Endometrial microvascular endothelial cells (primary cell): ENCODE measurements at regions not wholly inside any gene's neighbourhood (a gene's known extent, or its start where the extent isn't known, plus 50 kb on each side); places are given as distances from the start of the nearest gene placed in this dataset.

Source experiments
- in situ Hi-C: cut with HindIII; loops from 2 replicates; pipeline ENCODE4 v1.10.0; 2017; ENCODE audit warnings: low sequenced_read_pairs, low pct_unique_long_range_greater_than_20kb; ENCODE audit errors: inconsistent ontology term

DNA sequence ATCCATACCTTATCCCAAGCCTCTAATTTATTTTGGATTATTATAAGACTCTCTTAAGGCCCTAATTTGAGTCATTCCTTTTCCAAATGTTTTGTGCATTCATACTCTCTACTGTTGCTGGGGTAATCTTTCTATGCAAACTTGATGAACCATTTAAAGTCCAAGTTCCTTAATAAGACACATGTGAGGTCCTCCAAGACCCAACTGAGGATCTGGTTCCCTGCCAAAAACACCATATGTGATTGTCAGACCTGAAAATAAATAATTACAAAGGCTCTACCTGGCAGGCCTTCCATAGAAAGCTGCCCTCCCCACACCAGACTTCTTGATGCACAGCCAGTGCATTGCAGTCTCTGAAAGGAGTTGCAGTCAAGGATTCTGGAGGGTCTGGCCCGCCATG, 257.9 kb upstream of the AKR1E2 start:
- in situ Hi-C loops = no loop called here

DNA sequence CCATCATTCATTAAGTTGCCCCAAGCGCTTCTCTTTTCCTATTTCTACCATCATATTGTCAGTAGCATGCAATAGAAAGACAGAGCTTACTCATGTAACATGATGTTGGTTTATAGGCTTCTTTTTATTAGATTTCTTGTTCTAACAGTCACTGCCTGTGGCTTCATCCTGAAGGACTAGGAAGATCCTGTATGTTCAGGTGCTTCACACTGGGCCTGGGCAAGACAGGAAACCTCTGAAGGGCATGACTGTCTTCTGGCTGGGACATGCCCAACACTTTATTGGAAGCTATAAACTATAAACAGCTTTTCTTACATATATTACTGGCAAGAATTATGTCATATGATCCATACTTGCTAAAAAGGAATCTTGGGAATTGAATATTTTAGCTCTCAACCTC, 258.4 kb upstream of the AKR1E2 start:
- in situ Hi-C loops = no loop called here

DNA sequence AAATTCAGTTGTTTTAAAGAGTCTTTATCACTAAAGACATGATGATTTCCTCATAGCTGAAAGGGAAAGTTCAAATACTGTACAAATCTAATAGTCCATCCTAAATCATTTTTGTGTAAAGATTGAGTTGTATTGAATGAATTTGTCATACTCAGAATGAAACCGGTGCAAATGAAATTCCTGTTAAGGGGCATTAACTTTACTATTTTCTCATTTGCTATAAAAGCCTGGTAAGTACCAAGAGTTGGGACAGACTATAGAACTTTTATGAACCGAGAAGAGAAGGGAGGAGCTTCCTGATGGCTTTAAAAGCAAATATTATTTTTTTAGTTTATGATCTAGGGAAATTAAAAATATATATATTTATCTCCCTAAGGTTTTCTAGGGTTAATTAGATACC, 260.0 kb upstream of the AKR1E2 start:
- in situ Hi-C loops = no loop called here

DNA sequence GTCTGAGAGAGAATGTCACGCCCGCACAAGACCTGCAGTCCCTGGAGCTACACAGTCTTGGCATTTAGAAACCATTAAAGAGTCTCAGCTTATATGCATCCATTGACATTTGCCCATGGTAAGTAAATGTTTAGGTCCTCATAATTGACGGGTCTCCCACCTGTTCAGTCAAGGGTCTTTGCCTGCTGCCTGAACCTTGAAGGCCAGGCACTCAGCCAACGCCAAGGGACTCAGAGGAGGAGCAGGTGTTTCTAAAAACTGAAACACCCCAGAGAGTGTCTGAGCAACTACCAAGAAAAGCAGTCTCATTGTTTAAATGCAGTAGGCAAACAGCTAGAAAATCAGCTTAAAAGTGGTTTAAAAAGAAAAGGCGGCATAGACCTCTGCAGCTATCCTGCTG, 264.7 kb upstream of the AKR1E2 start:
- in situ Hi-C loops = no loop called here

DNA sequence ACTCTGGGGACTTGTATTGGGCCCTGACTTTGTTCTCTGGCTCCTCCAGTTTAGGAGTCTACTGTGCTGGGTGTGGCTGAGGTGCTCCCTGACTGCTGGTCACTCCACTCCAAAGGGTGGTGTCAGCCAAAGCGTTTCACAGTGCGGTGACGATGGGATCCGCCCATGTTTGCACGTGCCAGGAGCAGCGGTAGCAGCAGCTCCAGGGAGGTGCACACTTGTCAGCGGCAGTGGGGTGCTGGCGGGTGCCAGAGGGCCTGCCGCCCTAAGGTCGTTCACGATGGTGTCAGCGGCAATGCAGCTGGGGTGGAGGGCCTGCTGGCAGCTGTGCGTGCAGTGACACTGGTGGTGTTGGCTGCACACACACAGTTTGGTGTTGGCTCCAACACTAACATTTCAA, 268.5 kb upstream of the AKR1E2 start:
- in situ Hi-C loops = no loop called here

DNA sequence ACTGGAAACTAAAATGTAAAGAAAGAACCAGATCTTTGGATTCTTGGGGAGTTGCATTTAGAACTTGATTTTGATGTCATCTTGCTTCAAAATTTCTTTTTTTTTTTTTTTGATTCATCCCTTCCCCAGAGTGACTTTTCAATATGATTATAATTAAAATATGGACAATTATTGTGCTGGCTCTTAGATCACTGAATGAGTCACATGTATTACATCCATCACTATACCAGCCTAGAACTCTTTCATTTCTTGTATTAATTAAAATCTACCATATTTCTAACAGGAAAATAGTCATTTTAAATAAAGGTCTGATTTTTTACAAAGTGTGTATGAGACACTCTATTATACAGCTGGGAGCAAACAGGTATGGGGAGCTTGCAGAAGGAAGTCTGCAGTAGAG, 269.5 kb upstream of the AKR1E2 start:
- in situ Hi-C loops = no loop called here

DNA sequence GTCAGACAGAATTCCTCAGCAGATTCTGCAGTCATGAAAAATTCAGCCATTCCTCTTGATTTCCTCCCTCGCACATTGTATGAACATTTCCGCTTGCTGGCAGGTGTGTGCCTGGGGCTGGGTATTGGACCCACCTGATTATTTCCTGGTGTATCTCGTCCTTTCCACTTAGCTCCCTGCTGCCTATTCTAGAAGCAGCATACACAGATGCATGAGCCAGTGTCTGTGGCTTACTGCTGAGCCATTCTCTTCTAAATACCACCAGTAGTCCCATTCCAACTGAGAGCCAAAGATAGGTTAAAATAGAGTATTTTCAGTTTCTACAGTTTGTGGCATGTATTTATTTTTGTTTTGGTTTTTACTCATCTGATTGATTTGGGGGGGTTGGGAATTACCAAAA, 270.1 kb upstream of the AKR1E2 start:
- in situ Hi-C loops = no loop called here

DNA sequence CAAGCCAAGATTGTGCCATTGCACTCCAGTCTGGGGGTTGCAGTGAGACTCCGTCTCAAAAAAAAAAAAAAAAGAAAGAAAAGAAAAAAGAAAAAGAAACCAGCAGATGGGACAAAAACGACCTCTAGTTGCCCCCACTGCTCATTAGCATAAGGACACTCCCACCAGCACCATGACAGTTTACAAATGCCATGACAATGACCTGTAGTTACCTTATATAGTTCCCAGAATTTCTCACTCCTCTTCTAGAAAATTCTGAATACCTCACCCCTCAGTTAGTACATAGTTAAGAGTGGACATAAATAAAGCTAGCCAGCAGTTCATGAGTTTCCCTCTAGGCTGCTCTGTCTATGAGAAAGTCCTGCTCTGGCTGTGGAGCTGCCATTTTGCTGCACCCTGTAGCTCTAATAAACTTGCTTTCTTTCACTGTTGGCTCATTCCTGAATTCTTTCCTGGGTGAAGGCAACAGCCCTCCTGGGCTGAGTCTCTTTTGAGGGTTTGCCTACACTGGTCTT, 276.8 kb upstream of the AKR1E2 start:
- in situ Hi-C loops = no loop called here

DNA sequence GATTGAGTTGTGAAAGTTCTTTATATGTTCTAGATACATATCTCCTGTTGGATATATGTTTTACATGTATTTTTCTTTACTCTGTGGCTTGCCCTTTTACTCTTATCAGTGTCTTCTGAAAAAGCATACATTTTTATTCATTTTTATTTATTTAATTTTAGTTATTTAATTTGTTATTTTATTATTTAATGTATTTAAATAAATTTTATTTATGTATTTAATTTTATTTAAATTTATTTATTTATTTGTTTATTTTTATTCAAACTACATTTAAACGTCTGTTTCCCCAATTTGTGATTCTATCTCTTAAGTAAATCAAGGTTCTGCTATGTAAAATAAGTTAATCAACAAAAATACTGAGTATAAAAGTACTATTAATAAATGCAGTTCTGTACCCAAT, 279.1 kb upstream of the AKR1E2 start:
- in situ Hi-C loops = no loop called here

DNA sequence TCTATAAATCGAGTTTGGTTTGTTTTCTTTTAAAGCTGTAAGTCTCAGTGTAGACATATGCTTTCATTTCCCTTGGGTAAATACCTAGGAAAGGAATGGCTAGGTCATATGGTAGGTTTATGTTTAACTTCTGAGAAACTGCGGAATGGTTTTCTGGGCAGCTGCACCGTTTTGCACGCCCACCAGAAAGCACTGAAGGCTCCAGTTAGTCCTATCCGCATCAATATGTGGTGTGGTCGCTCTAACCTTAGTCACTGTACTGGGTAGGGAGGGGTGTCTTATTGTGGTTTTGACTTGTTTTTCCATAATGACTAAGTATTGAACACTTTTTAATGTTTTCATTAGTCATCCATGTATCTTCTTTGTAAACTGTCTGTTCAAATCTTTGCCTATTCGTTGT, 279.5 kb upstream of the AKR1E2 start:
- in situ Hi-C loops = no loop called here

DNA sequence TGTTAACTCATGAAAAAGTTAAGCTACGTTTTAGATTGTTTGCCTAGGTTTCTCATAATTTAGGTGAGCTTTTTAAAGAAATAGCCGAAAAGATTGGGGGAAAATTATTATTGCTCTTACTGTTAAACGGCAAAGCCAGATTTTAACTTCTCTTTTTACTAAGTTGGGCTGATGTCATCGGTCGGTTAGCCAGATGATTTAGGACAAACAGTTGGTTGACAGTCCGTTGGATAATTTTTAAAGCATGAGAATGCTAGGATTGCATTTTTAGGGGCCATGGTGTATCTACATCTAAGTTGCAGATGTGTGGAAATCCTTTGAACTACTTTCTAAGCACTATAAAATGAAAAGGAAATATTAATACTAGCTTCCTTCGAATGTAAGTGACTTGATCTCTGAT, 280.9 kb upstream of the AKR1E2 start:
- in situ Hi-C loops = no loop called here

DNA sequence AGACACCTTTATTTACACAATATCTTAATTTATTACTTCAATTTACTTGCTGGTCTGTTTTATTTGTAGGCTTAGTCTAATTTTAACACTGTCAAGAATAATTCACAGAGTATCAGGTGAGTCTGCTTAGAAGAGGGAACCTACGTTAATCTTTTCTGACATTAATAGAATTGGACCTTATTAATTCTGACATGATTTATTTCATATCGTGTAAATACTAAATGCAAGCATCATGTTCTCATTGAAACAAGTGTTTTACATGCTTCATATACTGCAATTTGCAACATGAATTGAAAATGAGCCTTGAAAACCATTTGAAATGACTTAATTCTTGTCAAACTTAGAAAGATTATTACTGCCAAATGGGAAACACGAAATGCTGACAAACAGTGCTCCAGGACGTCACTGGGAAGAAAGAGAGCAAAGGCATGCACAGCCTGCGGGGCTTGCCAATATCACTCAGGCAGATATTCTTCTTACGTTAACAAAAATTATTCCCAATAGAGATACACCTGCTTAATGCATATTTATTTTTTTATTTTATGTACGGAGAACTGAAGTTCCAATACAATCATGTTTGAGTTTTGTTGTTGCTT, 282.0 kb upstream of the AKR1E2 start:
- in situ Hi-C loops = no loop called here

DNA sequence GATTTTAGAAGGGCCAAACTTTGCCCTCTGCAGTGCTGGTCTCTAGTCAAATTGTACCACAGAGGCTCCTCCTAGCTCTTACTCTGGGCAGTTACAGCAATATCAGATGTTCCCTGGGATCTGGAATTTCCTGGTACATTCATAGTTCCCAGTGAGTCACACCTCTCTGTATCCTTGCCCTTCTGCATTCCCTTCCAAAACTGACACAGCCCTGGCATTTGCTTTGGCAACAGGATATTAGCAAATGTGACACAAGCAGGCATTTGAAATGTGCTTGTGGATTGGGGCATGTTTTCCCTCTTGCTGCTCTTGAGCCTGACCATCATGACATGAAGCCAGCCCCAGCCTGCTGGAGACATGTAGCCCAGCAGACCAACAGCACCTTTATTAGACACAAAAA, 284.7 kb upstream of the AKR1E2 start:
- in situ Hi-C loops = no loop called here

DNA sequence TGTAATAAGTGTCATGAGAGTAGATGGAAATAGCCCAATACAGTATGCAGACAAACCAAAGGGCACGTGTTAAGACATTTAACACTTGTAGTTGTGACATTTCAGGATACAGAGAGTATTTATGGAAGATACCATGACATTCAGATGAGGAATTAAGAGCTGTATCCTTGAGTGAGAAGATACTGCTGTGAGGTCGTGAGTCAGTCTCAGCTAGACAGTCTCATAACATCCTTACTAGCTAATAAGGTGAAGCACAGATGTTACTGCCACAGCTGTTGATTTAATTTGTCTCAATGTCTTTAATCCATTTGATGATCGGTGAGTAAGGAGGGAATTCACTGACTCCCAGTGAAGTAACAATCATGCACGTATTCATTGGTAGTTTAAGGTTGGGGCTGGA, 288.0 kb upstream of the AKR1E2 start:
- in situ Hi-C loops = no loop called here

DNA sequence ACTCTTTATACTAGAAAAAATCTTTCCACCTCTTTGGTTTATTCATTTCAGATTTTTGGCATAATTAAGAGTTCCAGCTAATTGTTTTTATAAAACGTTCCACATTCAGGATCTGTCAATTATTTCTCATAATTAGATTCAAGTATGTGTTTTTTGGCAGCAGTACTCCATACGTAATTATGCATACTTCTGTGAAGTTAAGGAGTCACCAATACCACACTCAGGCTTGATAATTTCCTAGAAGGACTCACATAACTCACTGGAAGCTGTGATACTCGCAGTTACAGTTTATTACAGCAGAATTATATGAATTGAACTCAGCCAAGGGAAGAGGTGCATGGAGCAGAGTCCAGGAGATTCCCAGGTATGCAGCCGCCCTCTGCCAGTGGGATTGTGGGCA, 290.5 kb upstream of the AKR1E2 start:
- in situ Hi-C loops = no loop called here

DNA sequence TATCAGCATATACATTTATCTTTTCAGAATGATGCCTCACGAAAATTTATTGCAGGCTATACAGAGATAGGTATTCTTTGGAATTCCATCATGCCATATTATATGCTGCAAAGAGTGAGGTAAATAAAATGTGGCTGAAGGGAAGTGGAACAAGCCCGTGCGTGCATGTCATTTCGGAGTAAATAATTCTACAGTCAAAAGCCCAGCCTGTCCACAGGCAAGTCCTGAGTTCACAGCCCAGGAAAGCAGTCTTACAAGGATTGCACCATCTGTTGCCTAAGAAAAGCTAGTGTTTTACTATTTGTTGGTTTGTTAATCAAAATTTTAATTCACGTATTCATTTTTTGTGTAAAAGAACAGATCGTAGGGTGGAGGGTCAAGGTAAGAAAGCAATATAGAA, 292.4 kb upstream of the AKR1E2 start:
- in situ Hi-C loops = no loop called here

DNA sequence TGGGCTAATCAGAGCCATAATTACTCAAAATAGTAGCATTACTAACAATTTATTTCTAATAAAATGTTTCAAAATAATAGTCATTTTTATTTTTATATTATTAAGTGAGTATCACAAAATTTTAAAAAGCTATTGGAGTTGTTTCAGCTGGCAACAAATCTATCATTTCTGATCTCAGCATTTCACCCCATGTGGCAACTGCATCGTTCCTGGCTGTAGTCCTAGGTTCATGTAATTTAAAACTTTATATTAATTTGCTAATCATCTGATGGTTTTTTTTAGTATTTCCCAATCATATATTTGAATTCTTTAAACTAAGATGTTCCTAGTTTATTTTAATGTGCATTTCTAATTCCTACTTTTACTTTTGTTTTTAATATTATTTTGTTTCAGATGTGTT, 293.0 kb upstream of the AKR1E2 start:
- in situ Hi-C loops = no loop called here

DNA sequence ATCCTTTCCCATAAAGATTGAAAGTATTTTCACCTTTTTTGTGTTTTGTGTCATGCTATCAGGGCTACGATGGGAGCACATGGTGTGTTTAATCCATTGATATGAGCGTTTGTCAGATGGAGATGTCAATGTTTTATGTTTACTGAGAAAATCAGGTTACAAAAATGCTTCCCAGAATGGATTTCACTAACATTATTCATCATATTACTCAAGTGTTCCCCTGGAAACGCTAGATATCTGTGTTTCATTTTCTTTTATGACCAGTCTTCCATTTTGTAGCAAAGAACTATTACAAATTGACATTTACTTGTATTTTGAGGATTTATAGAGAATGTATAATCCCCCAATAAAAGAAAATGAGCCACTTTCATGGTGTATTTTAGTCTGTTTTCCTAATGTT, 293.5 kb upstream of the AKR1E2 start:
- in situ Hi-C loops = no loop called here

DNA sequence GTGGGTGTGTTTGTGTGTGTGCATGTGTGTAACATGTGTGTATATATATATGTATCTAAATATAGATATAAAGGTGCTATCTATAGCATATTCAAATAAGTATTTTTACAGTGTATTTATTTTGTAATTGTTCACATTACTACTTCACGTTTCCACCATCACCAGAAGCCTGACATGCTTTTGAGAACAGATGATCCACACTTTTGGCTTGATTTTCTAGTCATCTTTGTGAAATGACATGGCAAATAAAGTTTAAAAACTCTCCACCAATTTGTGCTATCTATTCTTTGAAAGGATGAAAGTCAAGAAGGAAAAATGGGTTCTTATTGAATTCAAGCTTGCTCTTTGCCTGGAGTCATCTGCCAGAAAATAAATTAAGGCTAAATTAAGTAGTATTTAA, 294.0 kb upstream of the AKR1E2 start:
- in situ Hi-C loops = no loop called here

DNA sequence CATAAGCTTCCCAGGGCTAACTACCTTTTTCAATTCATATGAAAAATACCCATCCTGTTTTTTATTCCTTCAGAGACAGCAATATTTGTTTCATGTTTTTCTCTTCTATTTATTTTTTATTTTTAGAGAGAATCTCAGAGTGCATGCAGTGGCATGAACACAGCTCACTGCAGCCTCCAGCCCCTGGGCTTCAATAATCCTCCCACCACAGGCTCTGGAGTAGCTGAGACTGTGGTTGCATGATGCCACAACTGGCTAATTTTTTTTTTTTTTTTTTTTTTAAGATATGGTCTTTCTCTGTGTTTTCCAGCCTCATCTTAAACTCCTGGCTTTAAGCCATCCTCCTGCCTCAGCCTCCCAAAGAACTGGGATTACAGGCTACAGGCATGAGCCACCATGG, 296.7 kb upstream of the AKR1E2 start:
- in situ Hi-C loops = no loop called here

DNA sequence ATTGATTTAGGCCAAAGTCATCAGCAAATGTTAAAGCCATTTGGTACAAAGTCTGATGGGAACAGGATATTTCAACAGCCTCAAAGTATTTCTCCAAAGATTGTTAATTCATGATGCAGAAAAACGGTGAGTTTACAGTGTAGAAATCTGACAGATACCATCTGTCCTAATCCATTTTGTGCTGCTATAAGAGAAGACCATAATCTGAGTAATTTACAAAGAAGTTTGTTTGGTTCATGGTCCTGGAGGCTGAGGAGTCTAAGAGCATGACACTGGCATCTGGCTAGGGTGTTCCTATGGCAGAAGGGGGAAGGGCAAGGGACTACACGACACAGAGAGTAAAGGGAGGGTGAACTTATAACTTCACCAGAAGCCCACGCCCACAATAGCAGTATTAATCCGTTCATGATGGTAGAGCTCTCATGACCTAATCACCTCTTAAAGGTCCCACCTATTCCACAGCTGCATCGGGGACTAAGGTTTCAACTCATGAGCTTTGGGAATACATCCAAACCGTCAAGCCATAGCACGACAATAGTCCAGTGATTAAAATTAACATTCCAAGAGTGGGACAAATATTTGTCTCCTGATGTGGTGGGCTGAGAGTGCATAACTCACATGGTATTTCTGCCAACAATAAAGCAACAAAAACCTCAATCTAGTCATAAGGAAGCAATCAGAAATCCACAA, 298.6 kb upstream of the AKR1E2 start:
- in situ Hi-C loops = no loop called here
